ENCODE measurements at regions not wholly inside any gene's neighbourhood (a gene's known extent, or its start where the extent isn't known, plus 50 kb on each side); places are given as distances from the start of the nearest gene placed in this dataset.

DNA sequence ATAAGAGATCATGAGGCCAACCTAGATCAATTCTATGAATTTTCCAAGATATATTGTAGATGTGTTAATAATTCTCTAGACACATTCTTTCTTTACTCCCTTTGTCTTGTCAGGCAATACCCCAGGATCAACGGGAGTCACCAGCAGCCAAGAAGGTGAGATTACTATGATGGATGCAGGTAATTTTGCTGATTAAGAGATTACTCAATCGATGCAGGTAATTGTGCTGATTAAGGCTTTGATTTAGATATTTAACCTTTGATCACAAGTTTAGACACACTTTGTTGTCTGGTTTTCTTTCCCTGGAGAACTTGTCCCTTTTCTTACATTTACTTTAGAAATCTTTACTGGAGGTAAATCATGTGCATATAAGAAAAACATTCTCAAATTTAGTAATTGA is 134.3 kb upstream of the CNTN1 start:
- no peaks in the 10 kb centered on the region for H3K4me1 Mint-ChIP-seq (ENCODE audit: low read depth, unreplicated experiment)
- Histone ChIP-seq H3K36me3 (ENCODE audit: insufficient read depth, low read length) (no peaks in the 10 kb centered on the region), H3K9ac (ENCODE audit: low read length) (no peak overlapping the region), H3K4me2 (ENCODE audit: low read length) (no peak overlapping the region), H3K9me3 (ENCODE audit: insufficient read depth, low read depth, low read length) (peaks cover 2% of the 10 kb centered on the region), H3K4me1 (ENCODE audit: insufficient read depth, low read length) (no peaks in the 10 kb centered on the region), H3K27me3 (ENCODE audit: insufficient read depth, low read length) (no peaks in the 10 kb centered on the region), H3K79me2 (ENCODE audit: insufficient read depth, low read length) (no peaks in the 10 kb centered on the region), H4K20me1 (ENCODE audit: insufficient read depth, low read length) (no peaks in the 10 kb centered on the region), H3K4me3 (ENCODE audit: insufficient read depth, low read depth, low read length) (no peak overlapping the region), H3K27ac (ENCODE audit: low read depth, low read length) (no peak overlapping the region), H2AFZ (ENCODE audit: low read depth, low read length) (no peak overlapping the region)
- no peaks in the 10 kb centered on the region for H3K9me3 Mint-ChIP-seq (ENCODE audit: unreplicated experiment)
- no peak overlapping the region for H3K27ac Mint-ChIP-seq (ENCODE audit: unreplicated experiment)
- H3K4me3 Mint-ChIP-seq (ENCODE audit: unreplicated experiment): no peak overlapping the region
- no peaks in the 10 kb centered on the region for H3K27me3 Mint-ChIP-seq (ENCODE audit: low read depth, unreplicated experiment)
- DNase-seq (ENCODE audit: low read depth) (no peak), FAIRE-seq (no peak)
- H3K36me3 Mint-ChIP-seq (ENCODE audit: low read depth, unreplicated experiment): no peaks in the 10 kb centered on the region
- no peak for TF ChIP-seq EZH2 (IDR thresholded peaks at IDR 0.05; ENCODE audit: insufficient read depth, low read length)
- TF ChIP-seq, protein P1, sequence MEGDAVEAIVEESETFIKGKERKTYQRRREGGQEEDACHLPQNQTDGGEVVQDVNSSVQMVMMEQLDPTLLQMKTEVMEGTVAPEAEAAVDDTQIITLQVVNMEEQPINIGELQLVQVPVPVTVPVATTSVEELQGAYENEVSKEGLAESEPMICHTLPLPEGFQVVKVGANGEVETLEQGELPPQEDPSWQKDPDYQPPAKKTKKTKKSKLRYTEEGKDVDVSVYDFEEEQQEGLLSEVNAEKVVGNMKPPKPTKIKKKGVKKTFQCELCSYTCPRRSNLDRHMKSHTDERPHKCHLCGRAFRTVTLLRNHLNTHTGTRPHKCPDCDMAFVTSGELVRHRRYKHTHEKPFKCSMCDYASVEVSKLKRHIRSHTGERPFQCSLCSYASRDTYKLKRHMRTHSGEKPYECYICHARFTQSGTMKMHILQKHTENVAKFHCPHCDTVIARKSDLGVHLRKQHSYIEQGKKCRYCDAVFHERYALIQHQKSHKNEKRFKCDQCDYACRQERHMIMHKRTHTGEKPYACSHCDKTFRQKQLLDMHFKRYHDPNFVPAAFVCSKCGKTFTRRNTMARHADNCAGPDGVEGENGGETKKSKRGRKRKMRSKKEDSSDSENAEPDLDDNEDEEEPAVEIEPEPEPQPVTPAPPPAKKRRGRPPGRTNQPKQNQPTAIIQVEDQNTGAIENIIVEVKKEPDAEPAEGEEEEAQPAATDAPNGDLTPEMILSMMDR (IDR thresholded peaks at IDR 0.05; ENCODE audit: insufficient read depth, low read depth, low read length): no peak

DNA sequence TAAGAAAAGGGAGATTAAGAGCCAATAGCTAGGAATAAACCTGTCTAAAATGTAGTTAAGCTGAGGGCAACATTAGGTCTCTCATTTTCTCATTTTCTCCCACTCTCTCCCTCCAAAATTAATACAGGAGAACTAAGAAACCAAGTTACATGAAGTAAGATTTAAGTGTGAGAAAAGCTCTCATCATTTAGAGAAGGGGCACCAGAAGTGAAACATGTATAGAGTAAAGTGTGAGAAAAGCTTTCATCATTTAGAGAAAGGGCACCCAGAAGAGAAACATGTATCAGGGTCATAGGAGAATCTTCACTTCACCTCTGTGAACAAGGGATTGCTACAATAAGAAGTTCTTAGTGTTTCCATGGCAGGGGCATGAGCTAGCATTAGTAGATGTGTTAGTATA is 132.4 kb upstream of the CNTN1 start:
- no peak overlapping the region for H2AFZ ChIP-seq (ENCODE audit: low read depth, low read length)
- TF ChIP-seq, protein P1 (IDR thresholded peaks at IDR 0.05; ENCODE audit: insufficient read depth, low read depth, low read length): no peak
- TF ChIP-seq EZH2 (IDR thresholded peaks at IDR 0.05; ENCODE audit: insufficient read depth, low read length): no peak
- no peak overlapping the region for H3K9ac ChIP-seq (ENCODE audit: low read length)
- peaks cover 2% of the 10 kb centered on the region for H3K9me3 ChIP-seq (ENCODE audit: insufficient read depth, low read depth, low read length)
- H3K36me3 Mint-ChIP-seq (ENCODE audit: low read depth, unreplicated experiment): no peaks in the 10 kb centered on the region
- no peak overlapping the region for H3K4me3 ChIP-seq (ENCODE audit: insufficient read depth, low read depth, low read length)
- no peaks in the 10 kb centered on the region for H3K79me2 ChIP-seq (ENCODE audit: insufficient read depth, low read length)
- H3K4me1 Mint-ChIP-seq (ENCODE audit: low read depth, unreplicated experiment): no peaks in the 10 kb centered on the region
- no peak for FAIRE-seq
- no peak overlapping the region for H3K27ac ChIP-seq (ENCODE audit: low read depth, low read length)
- H3K4me1 ChIP-seq (ENCODE audit: insufficient read depth, low read length): no peaks in the 10 kb centered on the region
- no peaks in the 10 kb centered on the region for H3K9me3 Mint-ChIP-seq (ENCODE audit: unreplicated experiment)
- H4K20me1 ChIP-seq (ENCODE audit: insufficient read depth, low read length): no peaks in the 10 kb centered on the region
- DNase-seq (ENCODE audit: low read depth): no peak
- no peak overlapping the region for H3K4me2 ChIP-seq (ENCODE audit: low read length)
- H3K4me3 Mint-ChIP-seq (ENCODE audit: unreplicated experiment): no peak overlapping the region
- no peaks in the 10 kb centered on the region for H3K27me3 Mint-ChIP-seq (ENCODE audit: low read depth, unreplicated experiment)
- H3K27me3 ChIP-seq (ENCODE audit: insufficient read depth, low read length): no peaks in the 10 kb centered on the region
- H3K27ac Mint-ChIP-seq (ENCODE audit: unreplicated experiment): no peak overlapping the region
- H3K36me3 ChIP-seq (ENCODE audit: insufficient read depth, low read length): no peaks in the 10 kb centered on the region

DNA sequence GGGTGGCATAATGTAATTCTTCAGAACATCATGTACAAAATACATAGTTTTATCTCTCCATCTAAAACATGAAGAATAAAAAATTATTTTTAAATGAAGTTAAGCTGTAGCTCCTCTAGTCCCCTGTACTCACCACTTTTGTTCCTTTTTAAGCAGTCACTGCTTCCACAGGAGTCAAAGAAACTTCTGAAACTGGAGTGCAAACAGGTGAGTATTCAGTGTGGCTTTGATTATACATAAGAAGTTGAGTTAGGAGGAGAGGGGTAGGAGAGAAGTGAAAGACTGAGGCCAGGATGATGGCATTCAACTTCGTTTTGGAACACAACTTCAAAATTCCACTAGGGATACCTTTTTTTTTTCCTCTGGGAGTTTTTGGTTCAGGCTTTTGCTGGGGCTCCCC is 131.4 kb upstream of the CNTN1 start:
- Histone ChIP-seq H3K27me3 (ENCODE audit: insufficient read depth, low read length) (no peaks in the 10 kb centered on the region), H3K4me2 (ENCODE audit: low read length) (no peak overlapping the region), H2AFZ (ENCODE audit: low read depth, low read length) (no peak overlapping the region), H3K9ac (ENCODE audit: low read length) (no peak overlapping the region), H3K79me2 (ENCODE audit: insufficient read depth, low read length) (no peaks in the 10 kb centered on the region), H3K27ac (ENCODE audit: low read depth, low read length) (no peak overlapping the region), H3K4me3 (ENCODE audit: insufficient read depth, low read depth, low read length) (no peak overlapping the region), H3K4me1 (ENCODE audit: insufficient read depth, low read length) (no peaks in the 10 kb centered on the region), H4K20me1 (ENCODE audit: insufficient read depth, low read length) (no peaks in the 10 kb centered on the region), H3K36me3 (ENCODE audit: insufficient read depth, low read length) (no peaks in the 10 kb centered on the region), H3K9me3 (ENCODE audit: insufficient read depth, low read depth, low read length) (peaks cover 2% of the 10 kb centered on the region)
- no peaks in the 10 kb centered on the region for H3K36me3 Mint-ChIP-seq (ENCODE audit: low read depth, unreplicated experiment)
- no peak overlapping the region for H3K27ac Mint-ChIP-seq (ENCODE audit: unreplicated experiment)
- H3K4me1 Mint-ChIP-seq (ENCODE audit: low read depth, unreplicated experiment): no peaks in the 10 kb centered on the region
- DNase-seq (ENCODE audit: low read depth): no peak
- no peak overlapping the region for H3K4me3 Mint-ChIP-seq (ENCODE audit: unreplicated experiment)
- TF ChIP-seq, protein P1 (IDR thresholded peaks at IDR 0.05; ENCODE audit: insufficient read depth, low read depth, low read length): no peak
- TF ChIP-seq EZH2 (IDR thresholded peaks at IDR 0.05; ENCODE audit: insufficient read depth, low read length): no peak
- FAIRE-seq: no peak
- H3K27me3 Mint-ChIP-seq (ENCODE audit: low read depth, unreplicated experiment): no peaks in the 10 kb centered on the region
- H3K9me3 Mint-ChIP-seq (ENCODE audit: unreplicated experiment): no peaks in the 10 kb centered on the region
